Parathyroid adenoma (tissue), 2 donors: ENCODE measurements at regions not wholly inside any gene's neighbourhood (a gene's known extent, or its start where the extent isn't known, plus 50 kb on each side); places are given as distances from the start of the nearest gene placed in this dataset.
"Not testable (repeated sequence)": the region's sequence is repeated elsewhere in the genome, so short reads cannot be mapped to it uniquely, and the experiment has no call there.

Source experiments
- H2AFZ ChIP-seq: fragments of 300-600 bp; sonication (generic); one replicate; pipeline ENCODE4 v1.7.0; 2017; ENCODE audit warnings: antibody characterized with exemption, mild to moderate bottlenecking
- H3K27ac ChIP-seq: fragments of 300-600 bp; sonication (generic); one replicate; pipeline ENCODE4 v1.7.0; 2017
- H3K27me3 ChIP-seq: fragments of 300-600 bp; sonication (generic); one replicate; pipeline ENCODE4 v1.7.0; 2017; ENCODE audit warnings: low read length; ENCODE audit not compliant: control insufficient read depth, insufficient read depth
- H3K36me3 ChIP-seq: fragments of 300-600 bp; sonication (generic); one replicate; pipeline ENCODE4 v1.7.0; 2017; ENCODE audit warnings: low read length; ENCODE audit not compliant: control insufficient read depth, insufficient read depth
- H3K4me1 ChIP-seq: fragments of 300-600 bp; sonication (generic); one replicate; pipeline ENCODE4 v1.7.0; 2017; ENCODE audit warnings: control low read depth
- H3K4me2 ChIP-seq: fragments of 300-600 bp; sonication (generic); one replicate; pipeline ENCODE4 v1.7.0; 2017; ENCODE audit warnings: low read length
- H3K4me3 ChIP-seq: fragments of 300-600 bp; sonication (generic); one replicate; pipeline ENCODE4 v1.7.0; 2017; ENCODE audit warnings: low read depth, low read length
- H3K79me2 ChIP-seq: fragments of 300-600 bp; sonication (generic); one replicate; pipeline ENCODE4 v1.7.0; 2017; ENCODE audit warnings: control low read depth
- H3K9ac ChIP-seq: fragments of 300-600 bp; sonication (generic); one replicate; pipeline ENCODE4 v1.7.0; 2017; ENCODE audit warnings: mild to moderate bottlenecking
- H3K9me3 ChIP-seq: fragments of 300-600 bp; sonication (generic); one replicate; pipeline ENCODE4 v1.7.0; 2017; ENCODE audit warnings: low read length; ENCODE audit not compliant: control insufficient read depth
- CTCF ChIP-seq: fragments of 300-600 bp; sonication (generic); IDR thresholded peaks from one replicate; pipeline ENCODE4 v1.7.0; 2017; ENCODE audit warnings: antibody characterized with exemption, mild to moderate bottlenecking
- donor health status: primary hyperparathyroidism.

- Histone ChIP-seq H3K4me1 (no peaks in the 10 kb centered on the region), H3K27ac (no peak overlapping the region), H3K9ac (no peak overlapping the region), H3K79me2 (no peaks in the 10 kb centered on the region), H3K4me2 (no peak overlapping the region), H3K36me3 (no peaks in the 10 kb centered on the region), H3K4me3 (no peak overlapping the region), H3K27me3 (no peaks in the 10 kb centered on the region), H2AFZ (no peak overlapping the region), H3K9me3 (no peaks in the 10 kb centered on the region)
- TF ChIP-seq CTCF: no peak
Measured at GRCh38 chr7:119256446-119257131, 1016.4 kb upstream of the KCND2 start.

GRCh38 chr7:119266790-119267189 lies 1006.2 kb upstream of the KCND2 start:
- H3K79me2 ChIP-seq, H3K9ac ChIP-seq, H2AFZ ChIP-seq, H3K4me3 ChIP-seq, H3K9me3 ChIP-seq, H3K27me3 ChIP-seq, H3K4me2 ChIP-seq, H3K27ac ChIP-seq, H3K4me1 ChIP-seq, H3K36me3 ChIP-seq: not testable (repeated sequence)

- Histone ChIP-seq H3K9ac (no peak overlapping the region), H3K27ac (no peak overlapping the region), H3K36me3 (no peaks in the 10 kb centered on the region), H3K79me2 (no peaks in the 10 kb centered on the region), H3K27me3 (no peaks in the 10 kb centered on the region), H2AFZ (no peak overlapping the region), H3K4me1 (no peaks in the 10 kb centered on the region), H3K4me2 (no peak overlapping the region), H3K9me3 (no peaks in the 10 kb centered on the region), H3K4me3 (no peak overlapping the region)
- TF ChIP-seq CTCF: peak; percentile 21
Measured at GRCh38 chr7:119270045-119270464, 1002.9 kb upstream of the KCND2 start.

- Histone ChIP-seq H3K4me3 (no peak overlapping the region), H3K9ac (no peak overlapping the region), H3K79me2 (no peaks in the 10 kb centered on the region), H3K36me3 (no peaks in the 10 kb centered on the region), H2AFZ (no peak overlapping the region), H3K27ac (no peak overlapping the region), H3K9me3 (no peaks in the 10 kb centered on the region), H3K4me2 (no peak overlapping the region), H3K27me3 (no peaks in the 10 kb centered on the region), H3K4me1 (no peaks in the 10 kb centered on the region)
- no peak for TF ChIP-seq CTCF
Measured at GRCh38 chr7:119270644-119271043, 1002.3 kb upstream of the KCND2 start.

GRCh38 chr7:119271147-119271779 lies 1001.7 kb upstream of the KCND2 start:
- TF ChIP-seq CTCF: no peak
- no peak overlapping the region for H3K4me2 ChIP-seq
- no peaks in the 10 kb centered on the region for H3K36me3 ChIP-seq
- H3K4me3 ChIP-seq: no peak overlapping the region
- H3K4me1 ChIP-seq: no peaks in the 10 kb centered on the region
- H3K9ac ChIP-seq: no peak overlapping the region
- no peaks in the 10 kb centered on the region for H3K27me3 ChIP-seq
- no peak overlapping the region for H2AFZ ChIP-seq
- H3K27ac ChIP-seq: no peak overlapping the region
- H3K9me3 ChIP-seq: no peaks in the 10 kb centered on the region
- H3K79me2 ChIP-seq: no peaks in the 10 kb centered on the region
